OCI-LY1 (cell line): ENCODE measurements at regions not wholly inside any gene's neighbourhood (a gene's known extent, or its start where the extent isn't known, plus 50 kb on each side); places are given as distances from the start of the nearest gene placed in this dataset.

Experiments used
- CTCF ChIP-seq: fragments of 200-600 bp; sonication (generic), shearing (Covaris generic); IDR thresholded peaks from 2 replicates; pipeline ENCODE4 v1.5.1; 2017; ENCODE audit warnings: mild to moderate bottlenecking, antibody characterized with exemption, low read length, moderate library complexity, mixed read lengths
- EZH2 ChIP-seq: fragments of 200-600 bp; sonication (generic), shearing (Covaris generic); IDR thresholded peaks from 2 replicates; pipeline ENCODE4 v1.8.0; 2017; ENCODE audit warnings: borderline replicate concordance, mixed run types, mild to moderate bottlenecking, antibody characterized with exemption, low read length, moderate library complexity, mixed read lengths

GRCh38 chr3:6526321-6526720, 334.6 kb upstream of the GRM7 start:
- TF ChIP-seq CTCF (no peak), EZH2 (no peak)
